ENCODE measurements at regions not wholly inside any gene's neighbourhood (a gene's known extent, or its start where the extent isn't known, plus 50 kb on each side); places are given as distances from the start of the nearest gene placed in this dataset.

DNA sequence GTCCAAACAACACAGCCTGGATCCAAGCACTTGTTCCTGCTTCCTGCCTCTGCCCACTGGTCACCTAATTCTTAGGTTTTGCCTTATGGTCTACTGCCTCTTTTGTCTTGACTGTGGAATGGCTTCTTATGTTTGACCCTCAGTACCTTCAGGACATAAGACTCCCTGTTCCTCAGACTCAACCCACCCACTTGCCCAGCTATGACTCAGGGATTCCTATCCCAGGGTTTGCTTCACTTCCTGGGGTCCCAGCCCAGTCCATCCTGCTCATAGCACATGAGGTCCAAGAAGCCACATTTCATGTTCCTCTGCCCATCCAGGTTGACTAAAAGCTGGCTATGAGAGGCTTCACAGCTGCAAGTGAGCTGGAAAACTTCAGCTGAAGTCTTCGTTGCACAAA is 320.9 kb upstream of the CDH5 start:
- no CpG with 5 or more reads among the region's 1 CpG for WGBS (ENCODE audit: insufficient coverage, low lambda C conversion rate)
- Histone ChIP-seq H3K9me3 (ENCODE audit: control insufficient read depth, low read depth, low read length) (no peaks in the 10 kb centered on the region), H3K27ac (ENCODE audit: low read length) (no peak overlapping the region), H3K4me3 (ENCODE audit: low read length) (no peak overlapping the region), H3K4me1 (ENCODE audit: control insufficient read depth, insufficient read depth, low read length) (no peaks in the 10 kb centered on the region), H3K36me3 (ENCODE audit: control insufficient read depth, insufficient read depth, low read length) (no peaks in the 10 kb centered on the region), H3K27me3 (ENCODE audit: control insufficient read depth, insufficient read depth, low read length) (no peaks in the 10 kb centered on the region)
- no peak for DNase-seq

GRCh38 chr16:66044556-66044955 is 321.9 kb upstream of the CDH5 start:
- H3K9me3 ChIP-seq (ENCODE audit: control insufficient read depth, low read depth, low read length): no peaks in the 10 kb centered on the region

GRCh38 chr16:66044089-66044488 is 322.4 kb upstream of the CDH5 start:
- no peak for DNase-seq
- Histone ChIP-seq H3K36me3 (ENCODE audit: control insufficient read depth, insufficient read depth, low read length) (no peaks in the 10 kb centered on the region), H3K4me1 (ENCODE audit: control insufficient read depth, insufficient read depth, low read length) (no peaks in the 10 kb centered on the region), H3K27me3 (ENCODE audit: control insufficient read depth, insufficient read depth, low read length) (no peaks in the 10 kb centered on the region), H3K4me3 (ENCODE audit: low read length) (no peak overlapping the region), H3K9me3 (ENCODE audit: control insufficient read depth, low read depth, low read length) (no peaks in the 10 kb centered on the region), H3K27ac (ENCODE audit: low read length) (no peak overlapping the region)
- WGBS (ENCODE audit: insufficient coverage, low lambda C conversion rate): no CpG with 5 or more reads among the region's 3 CpGs

More at GRCh38 chr16:66044556-66044955, 321.9 kb upstream of the CDH5 start:
- Histone ChIP-seq H3K27ac (ENCODE audit: low read length) (no peak overlapping the region), H3K4me3 (ENCODE audit: low read length) (no peak overlapping the region), H3K4me1 (ENCODE audit: control insufficient read depth, insufficient read depth, low read length) (no peaks in the 10 kb centered on the region), H3K27me3 (ENCODE audit: control insufficient read depth, insufficient read depth, low read length) (no peaks in the 10 kb centered on the region), H3K36me3 (ENCODE audit: control insufficient read depth, insufficient read depth, low read length) (no peaks in the 10 kb centered on the region)
- WGBS (ENCODE audit: insufficient coverage, low lambda C conversion rate): no CpG with 5 or more reads among the region's 2 CpGs
- DNase-seq: no peak

GRCh38 chr16:66043326-66043725 is 323.2 kb upstream of the CDH5 start:
- Histone ChIP-seq H3K4me1 (ENCODE audit: control insufficient read depth, insufficient read depth, low read length) (no peaks in the 10 kb centered on the region), H3K4me3 (ENCODE audit: low read length) (no peak overlapping the region)
- DNase-seq: no peak

DNA sequence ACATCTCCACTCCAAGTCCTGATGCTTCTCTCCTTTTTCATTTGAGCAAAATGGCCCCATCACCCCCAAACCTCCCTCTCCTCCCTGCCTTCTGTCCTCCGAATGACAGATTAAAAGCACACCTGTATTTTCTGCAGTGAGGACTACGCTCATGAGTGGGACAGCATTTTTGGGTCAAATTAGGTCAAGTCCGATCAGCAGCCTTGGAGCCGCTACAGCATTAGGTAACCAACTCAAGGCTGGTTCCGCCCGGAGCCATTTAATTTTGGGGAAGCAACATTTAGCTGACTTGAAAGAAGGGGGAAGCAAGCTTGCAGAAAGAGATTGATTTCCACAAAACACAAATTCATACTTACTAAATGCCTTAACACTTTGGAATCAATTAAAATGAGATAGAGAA is 324.1 kb upstream of the CDH5 start:
- Histone ChIP-seq H3K4me3 (ENCODE audit: low read length) (no peak overlapping the region), H3K27ac (ENCODE audit: low read length) (no peak overlapping the region), H3K4me1 (ENCODE audit: control insufficient read depth, insufficient read depth, low read length) (no peaks in the 10 kb centered on the region), H3K36me3 (ENCODE audit: control insufficient read depth, insufficient read depth, low read length) (no peaks in the 10 kb centered on the region), H3K27me3 (ENCODE audit: control insufficient read depth, insufficient read depth, low read length) (no peaks in the 10 kb centered on the region), H3K9me3 (ENCODE audit: control insufficient read depth, low read depth, low read length) (no peaks in the 10 kb centered on the region)
- 80% methylated on average over 1 of the region's 6 CpGs for WGBS (ENCODE audit: insufficient coverage, low lambda C conversion rate)
- DNase-seq: no peak

More at GRCh38 chr16:66043326-66043725, 323.2 kb upstream of the CDH5 start:
- Histone ChIP-seq H3K27me3 (ENCODE audit: control insufficient read depth, insufficient read depth, low read length) (no peaks in the 10 kb centered on the region), H3K36me3 (ENCODE audit: control insufficient read depth, insufficient read depth, low read length) (no peaks in the 10 kb centered on the region), H3K27ac (ENCODE audit: low read length) (no peak overlapping the region), H3K9me3 (ENCODE audit: control insufficient read depth, low read depth, low read length) (no peaks in the 10 kb centered on the region)

- no peaks in the 10 kb centered on the region for H3K27me3 ChIP-seq (ENCODE audit: control insufficient read depth, insufficient read depth, low read length)
- H3K27ac ChIP-seq (ENCODE audit: low read length): no peak overlapping the region
- WGBS (ENCODE audit: insufficient coverage, low lambda C conversion rate): no CpG with 5 or more reads among the region's 4 CpGs
- no peaks in the 10 kb centered on the region for H3K4me1 ChIP-seq (ENCODE audit: control insufficient read depth, insufficient read depth, low read length)
- H3K4me3 ChIP-seq (ENCODE audit: low read length): no peak overlapping the region
- no peak for DNase-seq
- H3K9me3 ChIP-seq (ENCODE audit: control insufficient read depth, low read depth, low read length): no peaks in the 10 kb centered on the region
- no peaks in the 10 kb centered on the region for H3K36me3 ChIP-seq (ENCODE audit: control insufficient read depth, insufficient read depth, low read length)
Observed at GRCh38 chr16:66041907-66042306, 324.6 kb upstream of the CDH5 start.

- Histone ChIP-seq H3K27ac (ENCODE audit: low read length) (no peak overlapping the region), H3K4me3 (ENCODE audit: low read length) (no peak overlapping the region), H3K27me3 (ENCODE audit: control insufficient read depth, insufficient read depth, low read length) (no peaks in the 10 kb centered on the region), H3K4me1 (ENCODE audit: control insufficient read depth, insufficient read depth, low read length) (no peaks in the 10 kb centered on the region), H3K9me3 (ENCODE audit: control insufficient read depth, low read depth, low read length) (no peaks in the 10 kb centered on the region), H3K36me3 (ENCODE audit: control insufficient read depth, insufficient read depth, low read length) (no peaks in the 10 kb centered on the region)
- no peak for DNase-seq
- no CpG with 5 or more reads among the region's 4 CpGs for WGBS (ENCODE audit: insufficient coverage, low lambda C conversion rate)
Observed at GRCh38 chr16:66039793-66040192, 326.7 kb upstream of the CDH5 start.

DNA sequence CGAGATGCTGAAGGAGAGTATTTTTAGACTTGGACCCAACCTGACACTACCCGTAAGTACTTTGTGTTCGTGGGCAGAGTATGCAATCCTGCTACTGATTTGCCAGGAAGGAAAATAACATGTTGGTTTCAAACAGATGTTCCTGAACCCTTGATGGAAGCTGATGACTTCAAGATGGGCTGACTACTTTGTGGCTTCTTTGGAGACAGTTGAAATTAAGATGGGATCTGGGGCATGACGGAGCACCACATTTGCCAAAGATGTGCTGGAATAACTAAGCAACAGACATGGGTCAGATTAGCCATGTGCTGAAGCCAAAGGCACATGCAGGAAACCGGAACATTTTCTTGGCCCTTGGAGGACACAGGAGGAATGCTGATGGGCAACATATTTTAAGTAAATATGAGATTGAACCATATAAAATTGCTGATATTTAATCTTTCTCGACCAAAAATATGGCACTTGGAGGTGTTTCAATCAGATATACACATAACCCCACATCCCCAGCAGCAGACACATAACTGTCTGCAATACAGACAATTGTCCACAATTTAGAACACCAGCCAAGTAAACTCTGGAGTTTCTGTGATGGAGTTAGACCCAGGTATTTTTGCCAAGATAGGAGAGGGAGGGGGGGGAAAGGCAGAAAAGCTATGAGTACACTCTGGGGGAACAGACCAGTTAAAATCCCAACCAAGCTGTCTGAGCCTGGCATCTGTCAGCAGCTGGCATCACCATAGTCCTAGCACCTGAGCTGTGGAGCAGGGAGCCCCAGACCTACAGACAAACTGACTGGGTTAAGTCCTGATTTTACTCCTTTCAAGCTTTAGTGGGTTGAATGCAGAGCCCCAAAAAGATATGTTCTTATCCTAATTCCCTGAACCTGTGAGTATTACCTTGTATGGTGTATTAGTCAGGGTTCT is 329.4 kb upstream of the CDH5 start:
- H3K27ac ChIP-seq (ENCODE audit: low read length): no peak overlapping the region
- H3K4me1 ChIP-seq (ENCODE audit: control insufficient read depth, insufficient read depth, low read length): no peaks in the 10 kb centered on the region
- no peak overlapping the region for H3K4me3 ChIP-seq (ENCODE audit: low read length)
- no CpG with 5 or more reads among the region's 6 CpGs for WGBS (ENCODE audit: insufficient coverage, low lambda C conversion rate)
- H3K36me3 ChIP-seq (ENCODE audit: control insufficient read depth, insufficient read depth, low read length): no peaks in the 10 kb centered on the region
- no peaks in the 10 kb centered on the region for H3K27me3 ChIP-seq (ENCODE audit: control insufficient read depth, insufficient read depth, low read length)
- no peaks in the 10 kb centered on the region for H3K9me3 ChIP-seq (ENCODE audit: control insufficient read depth, low read depth, low read length)
- DNase-seq: no peak

DNA sequence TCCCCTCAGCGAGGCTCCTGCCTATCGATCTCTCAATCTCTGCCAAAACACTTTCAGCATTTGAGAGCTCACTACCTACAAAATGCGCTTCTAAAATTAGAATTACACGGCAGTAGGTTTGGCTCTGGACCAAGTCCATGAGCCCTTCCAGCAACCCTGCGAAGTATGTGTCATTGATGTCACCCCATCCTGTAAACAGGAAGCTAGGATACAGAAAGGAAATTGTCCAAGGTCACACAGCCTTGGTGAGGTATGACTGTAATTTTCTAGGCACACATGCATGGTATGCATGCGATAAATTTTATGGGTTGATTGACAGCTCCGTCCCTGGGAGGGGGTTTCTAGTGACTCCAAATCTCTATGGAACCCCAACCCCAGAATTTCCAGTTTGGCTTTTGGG is 330.3 kb upstream of the CDH5 start:
- Histone ChIP-seq H3K36me3 (ENCODE audit: control insufficient read depth, insufficient read depth, low read length) (no peaks in the 10 kb centered on the region), H3K27me3 (ENCODE audit: control insufficient read depth, insufficient read depth, low read length) (no peaks in the 10 kb centered on the region), H3K4me1 (ENCODE audit: control insufficient read depth, insufficient read depth, low read length) (no peaks in the 10 kb centered on the region), H3K9me3 (ENCODE audit: control insufficient read depth, low read depth, low read length) (no peaks in the 10 kb centered on the region), H3K4me3 (ENCODE audit: low read length) (no peak overlapping the region), H3K27ac (ENCODE audit: low read length) (no peak overlapping the region)
- WGBS (ENCODE audit: insufficient coverage, low lambda C conversion rate): no CpG with 5 or more reads among the region's 7 CpGs
- DNase-seq: no peak

- no peak overlapping the region for H3K4me3 ChIP-seq (ENCODE audit: low read length)
- H3K4me1 ChIP-seq (ENCODE audit: control insufficient read depth, insufficient read depth, low read length): no peaks in the 10 kb centered on the region
- WGBS (ENCODE audit: insufficient coverage, low lambda C conversion rate): no CpG with 5 or more reads among the region's 3 CpGs
- H3K9me3 ChIP-seq (ENCODE audit: control insufficient read depth, low read depth, low read length): no peaks in the 10 kb centered on the region
- no peaks in the 10 kb centered on the region for H3K36me3 ChIP-seq (ENCODE audit: control insufficient read depth, insufficient read depth, low read length)
- no peak overlapping the region for H3K27ac ChIP-seq (ENCODE audit: low read length)
- no peak for DNase-seq
- no peaks in the 10 kb centered on the region for H3K27me3 ChIP-seq (ENCODE audit: control insufficient read depth, insufficient read depth, low read length)
Observed at GRCh38 chr16:66035096-66035495, 331.4 kb upstream of the CDH5 start.

GRCh38 chr16:66032841-66033240 is 333.6 kb upstream of the CDH5 start:
- H3K4me3 ChIP-seq (ENCODE audit: low read length): no peak overlapping the region
- no peak overlapping the region for H3K27ac ChIP-seq (ENCODE audit: low read length)
- DNase-seq: no peak
- WGBS (ENCODE audit: insufficient coverage, low lambda C conversion rate): no CpG with 5 or more reads among the region's 7 CpGs
- H3K36me3 ChIP-seq (ENCODE audit: control insufficient read depth, insufficient read depth, low read length): no peaks in the 10 kb centered on the region
- no peaks in the 10 kb centered on the region for H3K9me3 ChIP-seq (ENCODE audit: control insufficient read depth, low read depth, low read length)
- H3K4me1 ChIP-seq (ENCODE audit: control insufficient read depth, insufficient read depth, low read length): no peaks in the 10 kb centered on the region
- H3K27me3 ChIP-seq (ENCODE audit: control insufficient read depth, insufficient read depth, low read length): no peaks in the 10 kb centered on the region

Data from large intestine (tissue), 3 donors.